SU-DHL-6 (cell line): ENCODE measurements at regions not wholly inside any gene's neighbourhood (a gene's known extent, or its start where the extent isn't known, plus 50 kb on each side); places are given as distances from the start of the nearest gene placed in this dataset.

Experiments
- H2AFZ ChIP-seq: fragments of 200-600 bp; sonication (generic); 2 replicates; pipeline ENCODE4 v1.6.1; 2014; ENCODE audit warnings: low read depth, mild to moderate bottlenecking, moderate library complexity, mixed read lengths, antibody characterized with exemption, low read length; ENCODE audit not compliant: severe bottlenecking
- H3F3A ChIP-seq: fragments of 200-600 bp; shearing (Covaris generic); 2 replicates; pipeline ENCODE4 v1.6.0; 2016; ENCODE audit warnings: antibody characterized with exemption, mild to moderate bottlenecking; ENCODE audit not compliant: insufficient read depth
- H3K27ac ChIP-seq: fragments of 200-600 bp; sonication (generic); 2 replicates; pipeline ENCODE4 v1.5.1; 2016; ENCODE audit warnings: low read depth, mild to moderate bottlenecking, low read length, moderate library complexity, mixed read lengths
- H3K27me3 ChIP-seq: fragments of 200-600 bp; sonication (generic), shearing (Covaris generic); 2 replicates; pipeline ENCODE4 v1.6.0; 2014; ENCODE audit warnings: mild to moderate bottlenecking, low read length
- H3K36me3 ChIP-seq: fragments of 200-600 bp; sonication (generic); 2 replicates; pipeline ENCODE4 v1.6.1; 2014; ENCODE audit warnings: mild to moderate bottlenecking, low read length, mixed read lengths
- H3K4me2 ChIP-seq: fragments of 300-600, 200-600 bp; shearing (Covaris generic), sonication (generic); 2 replicates; pipeline ENCODE4 v1.6.0; 2014; ENCODE audit warnings: low read length, low read depth, mild to moderate bottlenecking; ENCODE audit not compliant: poor library complexity, severe bottlenecking
- H3K4me3 ChIP-seq: fragments of 200-600 bp; sonication (generic); 2 replicates; pipeline ENCODE4 v1.5.1; 2014; ENCODE audit warnings: antibody characterized with exemption, low read length, mild to moderate bottlenecking, mixed read lengths; ENCODE audit not compliant: insufficient read depth, poor library complexity, severe bottlenecking
- H3K79me2 ChIP-seq: fragments of 200-600 bp; sonication (generic); 2 replicates; pipeline ENCODE4 v1.6.1; 2014; ENCODE audit warnings: mild to moderate bottlenecking, low read length, moderate library complexity; ENCODE audit not compliant: insufficient read depth
- H3K9ac ChIP-seq: fragments of 200-600 bp; sonication (generic); 2 replicates; pipeline ENCODE4 v1.7.0; 2014; ENCODE audit warnings: mild to moderate bottlenecking, low read length
- H3K9me2 ChIP-seq: fragments of 200-600 bp; sonication (generic); replicated peaks from 2 replicates; pipeline ENCODE4 v1.6.1; 2014; ENCODE audit warnings: low read length; ENCODE audit not compliant: insufficient read depth
- H3K9me3 ChIP-seq: fragments of 200-600 bp; sonication (generic); 2 replicates; pipeline ENCODE4 v1.6.1; 2014; ENCODE audit warnings: low read length, mixed read lengths; ENCODE audit not compliant: insufficient read depth
- H4K20me1 ChIP-seq: fragments of 200-600 bp; sonication (generic); 2 replicates; pipeline ENCODE4 v1.6.1; 2014; ENCODE audit warnings: low read depth, mild to moderate bottlenecking, antibody characterized with exemption, low read length, moderate library complexity, mixed read lengths
- EZH2phosphoT487 ChIP-seq: fragments of 200-600 bp; sonication (generic), shearing (Covaris generic); conservative IDR thresholded peaks from 2 replicates; pipeline ENCODE4 v1.6.1; 2018; ENCODE audit warnings: mild to moderate bottlenecking, antibody characterized with exemption, low read length, moderate library complexity, mixed read lengths
- TF ChIP-seq, protein P1 (sequence below): fragments of 200-600 bp; sonication (generic); IDR thresholded peaks from one replicate; pipeline ENCODE4 v1.5.1; 2017; ENCODE audit warnings: antibody characterized with exemption, mild to moderate bottlenecking, low read length, moderate library complexity; ENCODE audit not compliant: insufficient read depth, poor library complexity, severe bottlenecking

DNA sequence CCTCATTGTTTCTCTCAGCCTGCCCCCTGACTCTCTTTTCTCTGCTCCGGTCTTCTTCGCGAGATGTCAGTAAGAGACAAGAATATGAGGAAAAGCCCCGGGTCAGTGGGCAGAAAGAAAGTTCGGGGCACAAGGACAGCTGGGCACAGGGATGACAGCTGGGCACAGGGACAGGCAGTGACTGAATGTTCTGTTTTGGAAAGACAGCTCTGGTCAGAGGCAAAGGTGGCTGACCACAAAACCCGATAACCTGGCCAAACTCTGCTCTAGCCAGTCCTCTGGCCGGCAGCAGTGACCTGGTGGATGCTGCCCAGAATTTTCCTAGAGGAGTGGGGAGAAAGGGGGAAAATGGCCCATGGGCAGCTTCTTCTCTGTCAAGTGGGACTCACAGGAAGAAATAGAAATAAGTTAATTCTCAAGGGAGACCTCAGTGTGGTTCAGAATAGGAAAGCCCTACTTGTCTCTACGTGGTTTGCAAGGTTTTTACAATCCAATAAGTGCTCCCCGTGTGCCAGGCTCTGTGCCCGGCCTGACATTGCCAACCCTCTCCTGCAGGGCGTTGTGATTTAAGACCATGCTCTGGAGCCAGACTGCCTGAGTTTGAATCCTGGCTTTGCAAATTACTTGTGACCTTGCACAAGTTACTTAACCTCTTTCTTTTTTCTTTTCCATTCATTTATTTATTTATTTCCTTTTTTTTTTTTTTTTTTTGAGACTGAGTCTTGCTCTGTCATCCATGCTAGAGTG, 110.6 kb upstream of the ZNF716 start:
- Histone ChIP-seq H3K9ac (no peak overlapping the region), H3K4me2 (no peak overlapping the region), H3K4me3 (no peak overlapping the region), H3K9me2 (no peaks in the 10 kb centered on the region), H3K9me3 (no peaks in the 10 kb centered on the region), H3K79me2 (no peaks in the 10 kb centered on the region), H3K27me3 (no peaks in the 10 kb centered on the region), H3K27ac (no peak overlapping the region), H3F3A (no peaks in the 10 kb centered on the region), H4K20me1 (no peaks in the 10 kb centered on the region), H2AFZ (no peak overlapping the region), H3K36me3 (no peaks in the 10 kb centered on the region)
- TF ChIP-seq EZH2phosphoT487 = no peak
- TF ChIP-seq, protein P1, sequence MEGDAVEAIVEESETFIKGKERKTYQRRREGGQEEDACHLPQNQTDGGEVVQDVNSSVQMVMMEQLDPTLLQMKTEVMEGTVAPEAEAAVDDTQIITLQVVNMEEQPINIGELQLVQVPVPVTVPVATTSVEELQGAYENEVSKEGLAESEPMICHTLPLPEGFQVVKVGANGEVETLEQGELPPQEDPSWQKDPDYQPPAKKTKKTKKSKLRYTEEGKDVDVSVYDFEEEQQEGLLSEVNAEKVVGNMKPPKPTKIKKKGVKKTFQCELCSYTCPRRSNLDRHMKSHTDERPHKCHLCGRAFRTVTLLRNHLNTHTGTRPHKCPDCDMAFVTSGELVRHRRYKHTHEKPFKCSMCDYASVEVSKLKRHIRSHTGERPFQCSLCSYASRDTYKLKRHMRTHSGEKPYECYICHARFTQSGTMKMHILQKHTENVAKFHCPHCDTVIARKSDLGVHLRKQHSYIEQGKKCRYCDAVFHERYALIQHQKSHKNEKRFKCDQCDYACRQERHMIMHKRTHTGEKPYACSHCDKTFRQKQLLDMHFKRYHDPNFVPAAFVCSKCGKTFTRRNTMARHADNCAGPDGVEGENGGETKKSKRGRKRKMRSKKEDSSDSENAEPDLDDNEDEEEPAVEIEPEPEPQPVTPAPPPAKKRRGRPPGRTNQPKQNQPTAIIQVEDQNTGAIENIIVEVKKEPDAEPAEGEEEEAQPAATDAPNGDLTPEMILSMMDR = no peak

DNA sequence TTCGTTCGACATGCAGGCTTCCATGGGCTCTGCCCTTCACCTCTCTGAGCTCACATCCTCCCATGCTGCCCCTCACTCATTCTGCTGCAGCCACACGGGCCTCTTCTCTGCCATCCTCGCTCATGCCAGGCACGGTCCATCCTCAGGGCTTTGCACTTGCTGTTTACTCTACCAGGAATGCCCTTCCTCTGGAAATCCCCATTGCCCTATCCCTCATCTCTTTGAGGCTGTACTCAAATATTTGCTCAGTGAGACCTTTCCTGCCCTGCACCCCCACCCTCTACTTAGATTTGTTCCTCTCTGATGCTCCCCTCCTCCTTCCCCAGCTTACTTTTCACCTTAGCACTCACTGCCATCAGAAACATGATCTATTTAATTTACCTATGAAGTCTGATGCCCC, 107.0 kb upstream of the ZNF716 start:
- no peaks in the 10 kb centered on the region for H3K36me3 ChIP-seq
- H3F3A ChIP-seq = no peaks in the 10 kb centered on the region
- no peak overlapping the region for H2AFZ ChIP-seq
- TF ChIP-seq EZH2phosphoT487 = no peak
- TF ChIP-seq, protein P1 = no peak
- H3K4me3 ChIP-seq = no peak overlapping the region
- no peaks in the 10 kb centered on the region for H4K20me1 ChIP-seq
- H3K9me2 ChIP-seq = no peaks in the 10 kb centered on the region
- H3K4me2 ChIP-seq = no peak overlapping the region
- H3K9me3 ChIP-seq = no peaks in the 10 kb centered on the region
- no peak overlapping the region for H3K27ac ChIP-seq
- no peak overlapping the region for H3K9ac ChIP-seq
- H3K79me2 ChIP-seq = no peaks in the 10 kb centered on the region
- no peaks in the 10 kb centered on the region for H3K27me3 ChIP-seq

DNA sequence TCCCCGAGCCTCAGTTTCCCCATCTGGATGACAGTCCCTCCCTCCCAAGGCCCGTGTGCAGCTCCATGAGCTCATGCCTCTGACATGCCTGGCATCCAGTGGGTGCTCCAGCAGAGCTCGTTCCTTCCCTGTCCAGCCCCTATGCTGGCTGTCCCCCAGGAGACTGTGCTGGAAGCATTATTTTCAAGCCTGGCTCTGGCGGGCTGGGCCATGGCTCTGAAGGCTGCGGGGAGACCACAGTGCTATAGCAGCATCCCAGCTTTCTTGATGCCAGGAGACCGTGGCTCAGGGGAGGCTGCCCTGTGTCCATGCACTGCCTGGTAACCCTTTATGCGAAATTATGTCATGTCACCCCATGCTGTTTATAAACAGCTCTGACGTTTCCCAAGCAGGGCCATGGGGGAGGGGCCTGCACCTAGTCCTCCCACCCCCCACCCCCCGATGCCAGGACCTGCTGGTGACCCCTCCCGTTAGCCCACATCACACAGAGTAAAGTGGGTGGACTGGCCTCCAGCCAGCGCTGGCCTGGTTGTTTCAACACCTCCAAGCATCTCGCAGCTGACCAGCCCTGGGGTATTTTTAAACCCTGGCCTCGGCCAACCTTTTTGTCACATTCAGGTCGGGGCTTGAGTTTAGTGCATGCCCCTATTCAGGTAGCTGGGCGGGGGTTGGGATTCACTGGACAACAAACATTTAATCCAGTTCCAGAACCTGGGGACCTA, 105.9 kb upstream of the ZNF716 start:
- no peaks in the 10 kb centered on the region for H3F3A ChIP-seq
- H3K79me2 ChIP-seq = no peaks in the 10 kb centered on the region
- no peak for TF ChIP-seq EZH2phosphoT487
- TF ChIP-seq, protein P1 = no peak
- no peaks in the 10 kb centered on the region for H4K20me1 ChIP-seq
- no peak overlapping the region for H3K9ac ChIP-seq
- no peaks in the 10 kb centered on the region for H3K27me3 ChIP-seq
- H3K4me3 ChIP-seq = no peak overlapping the region
- H3K27ac ChIP-seq = no peak overlapping the region
- no peaks in the 10 kb centered on the region for H3K9me3 ChIP-seq
- H3K36me3 ChIP-seq = no peaks in the 10 kb centered on the region
- H3K9me2 ChIP-seq = no peaks in the 10 kb centered on the region
- H2AFZ ChIP-seq = no peak overlapping the region
- H3K4me2 ChIP-seq = no peak overlapping the region
